COLO668 (cell line): ENCODE measurements at regions not wholly inside any gene's neighbourhood (a gene's known extent, or its start where the extent isn't known, plus 50 kb on each side); places are given as distances from the start of the nearest gene placed in this dataset.

ENCODE experiments used
- DNase-seq: peaks from one replicate; lab custom pipeline; 2025; ENCODE audit not compliant: unreplicated experiment; lab: John Stamatoyannopoulos, UW

GRCh38 chr3:190252080-190252479 lies 70.2 kb downstream of the CLDN1 start:
- DNase-seq: no peak

- no peak for DNase-seq
Observed at GRCh38 chr3:190249414-190249813, 72.8 kb downstream of the CLDN1 start.

GRCh38 chr3:190242147-190242546 lies 80.1 kb downstream of the CLDN1 start:
- no peak for DNase-seq

DNA sequence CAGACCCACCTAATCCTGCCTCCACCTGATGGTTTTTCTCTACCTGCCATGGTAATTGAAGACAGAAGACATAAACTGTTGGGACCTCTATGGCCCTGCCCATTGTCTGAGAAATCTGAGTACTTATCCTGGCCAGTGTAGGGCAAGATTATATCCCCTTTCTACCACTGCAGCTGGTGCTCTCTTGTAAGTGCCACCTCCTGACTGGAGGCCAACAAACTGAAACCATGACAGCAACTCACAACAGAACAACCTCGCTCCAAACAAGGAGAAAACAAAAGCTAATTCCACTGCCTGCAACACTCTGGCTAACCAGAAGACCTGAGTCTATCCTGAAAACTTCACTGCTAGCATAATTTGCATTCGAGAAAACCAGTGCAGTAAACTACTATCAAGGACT lies 82.9 kb downstream of the CLDN1 start:
- DNase-seq: peak; percentile 6

- peak; percentile 34 for DNase-seq
Observed at GRCh38 chr3:190238871-190239270, 83.4 kb downstream of the CLDN1 start.

DNA sequence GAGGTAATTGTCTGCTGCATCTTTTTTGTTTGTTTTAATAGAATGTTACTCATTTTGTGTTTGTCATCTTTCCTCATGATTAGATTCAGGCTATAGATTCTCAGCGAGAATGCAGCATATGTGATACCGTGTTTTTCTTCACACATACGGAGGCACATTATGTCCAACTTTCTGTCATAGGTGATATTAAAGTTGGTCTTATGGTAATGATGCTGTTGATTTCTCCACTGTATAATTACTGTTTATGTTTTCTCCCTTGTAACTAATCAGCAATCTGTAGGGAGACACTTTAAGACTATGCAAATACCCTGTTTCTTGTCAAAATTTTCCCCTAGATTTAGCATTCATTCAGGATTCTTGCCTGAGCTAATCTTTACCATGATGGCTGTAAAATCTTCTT lies 87.6 kb downstream of the CLDN1 start:
- DNase-seq: no peak

GRCh38 chr3:190229632-190230424 lies 92.4 kb downstream of the CLDN1 start:
- no peak for DNase-seq

GRCh38 chr3:190227064-190227463 lies 95.2 kb downstream of the CLDN1 start:
- DNase-seq: no peak

DNA sequence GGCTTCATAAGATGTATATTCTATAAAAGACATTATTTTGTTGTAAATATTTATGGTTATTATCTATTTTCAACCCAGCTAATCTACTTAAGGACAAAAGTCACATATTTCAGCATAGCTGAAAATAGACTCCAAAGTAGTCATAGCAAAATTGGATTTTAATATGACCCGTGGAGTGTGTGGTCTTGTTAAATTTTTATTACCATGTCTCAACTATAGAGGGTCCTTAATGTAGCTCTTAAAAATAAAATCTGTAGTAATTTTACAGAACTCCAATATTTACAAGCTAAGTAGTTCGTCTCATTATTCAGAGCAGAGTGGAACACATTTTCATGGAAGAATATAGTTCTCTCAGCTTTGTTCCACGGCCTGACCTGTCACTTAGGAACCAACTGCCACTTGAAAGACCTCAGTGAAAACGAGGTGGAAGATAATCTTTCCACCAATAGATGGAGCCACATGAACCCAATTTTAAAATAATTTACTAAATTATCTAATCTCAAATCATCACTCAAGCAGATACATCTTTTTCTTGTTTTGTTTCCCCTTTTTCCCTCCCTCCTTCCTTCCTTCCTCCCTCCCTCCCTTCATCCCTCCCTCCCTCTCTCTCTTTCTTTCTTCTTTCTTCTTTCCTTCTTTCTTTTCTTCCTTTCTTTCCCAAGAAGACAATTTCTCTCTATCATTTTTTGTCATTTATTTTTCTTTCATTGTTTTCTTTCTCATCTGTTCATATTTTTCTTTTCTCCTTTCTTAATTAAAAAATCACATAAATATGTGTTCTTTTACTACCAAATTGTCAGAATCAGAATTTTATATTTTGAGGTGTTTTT lies 97.2 kb downstream of the CLDN1 start:
- DNase-seq: no peak

DNA sequence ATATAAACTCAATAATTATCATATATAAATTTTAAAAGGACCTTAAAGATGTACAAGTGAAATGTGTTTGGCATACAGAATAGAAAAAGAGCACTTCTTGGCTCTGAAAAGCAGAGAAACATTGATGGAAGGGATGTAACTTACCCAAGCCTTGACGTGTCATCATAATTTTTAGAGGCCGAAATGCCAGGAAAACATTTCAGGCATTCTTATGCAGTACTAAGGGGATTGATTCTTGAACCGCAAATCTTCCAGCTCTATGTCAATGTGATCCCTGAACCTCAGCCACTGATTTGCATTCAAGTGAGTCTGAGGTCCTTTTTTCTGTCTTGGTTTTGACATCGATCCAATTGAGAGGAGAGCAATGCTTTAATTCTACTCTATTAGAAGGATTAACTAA lies 97.8 kb downstream of the CLDN1 start:
- no peak for DNase-seq

DNA sequence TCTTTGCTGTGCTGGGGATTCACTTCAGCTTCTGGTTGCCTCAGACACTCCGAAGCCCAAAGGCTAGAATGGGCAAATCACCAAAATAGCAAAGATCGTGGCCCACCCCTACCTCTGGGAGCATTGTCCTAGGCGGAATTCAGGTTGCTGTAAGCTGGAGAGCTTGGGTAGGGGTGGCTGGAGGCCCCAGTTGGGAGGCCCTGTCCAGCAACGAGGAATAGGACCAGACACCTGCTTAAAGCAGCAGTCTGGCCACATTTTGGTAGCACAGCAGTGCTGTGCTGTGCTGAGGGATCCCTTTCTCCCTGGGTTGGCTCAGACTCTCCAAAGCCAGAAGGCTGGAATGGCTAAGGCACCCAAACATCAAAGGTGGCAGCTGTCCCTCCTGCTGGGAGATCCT lies 99.3 kb downstream of the CLDN1 start:
- no peak for DNase-seq

DNA sequence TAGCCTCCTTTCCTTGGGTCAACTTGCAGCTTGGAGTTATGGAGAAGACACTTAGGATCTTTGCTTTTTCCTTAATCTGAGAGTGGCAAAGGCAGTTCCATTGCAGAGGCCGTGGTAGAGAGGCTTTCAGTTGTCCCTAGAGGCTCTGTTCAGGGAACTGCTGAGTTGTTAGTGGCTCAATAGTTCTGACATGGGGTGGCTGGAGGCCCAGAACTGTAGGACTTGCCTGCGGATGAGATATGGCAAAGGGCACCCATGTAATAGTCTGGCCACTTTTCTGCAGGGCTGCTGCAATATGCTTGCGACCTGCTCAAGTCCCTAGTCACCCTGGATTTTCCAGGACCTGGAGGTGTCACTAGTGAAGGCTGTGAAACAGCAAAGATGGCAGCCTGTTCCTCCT lies 99.9 kb downstream of the CLDN1 start:
- DNase-seq: no peak

DNA sequence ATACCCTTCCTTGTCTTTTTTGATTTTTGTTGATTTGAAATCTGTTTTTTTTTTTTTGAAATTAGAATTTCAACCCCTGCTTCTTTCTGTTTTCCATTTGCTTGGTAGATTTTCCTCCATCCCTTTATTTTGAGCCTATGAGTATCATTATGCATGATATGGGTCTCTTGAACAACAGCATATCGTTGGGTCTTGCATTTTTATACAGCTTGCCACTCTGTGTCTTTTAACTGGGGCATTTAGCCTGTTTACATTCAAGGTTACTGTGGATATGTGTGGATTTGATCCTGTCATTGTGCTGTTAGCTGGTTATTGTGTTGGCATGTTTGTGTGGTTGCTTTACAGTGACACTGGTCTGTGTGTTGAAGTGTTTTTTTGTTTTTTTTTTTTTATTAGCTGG lies 99.7 kb upstream of the P3H2 start:
- no peak for DNase-seq

GRCh38 chr3:190217081-190217480 lies 96.4 kb upstream of the P3H2 start:
- DNase-seq: no peak

DNA sequence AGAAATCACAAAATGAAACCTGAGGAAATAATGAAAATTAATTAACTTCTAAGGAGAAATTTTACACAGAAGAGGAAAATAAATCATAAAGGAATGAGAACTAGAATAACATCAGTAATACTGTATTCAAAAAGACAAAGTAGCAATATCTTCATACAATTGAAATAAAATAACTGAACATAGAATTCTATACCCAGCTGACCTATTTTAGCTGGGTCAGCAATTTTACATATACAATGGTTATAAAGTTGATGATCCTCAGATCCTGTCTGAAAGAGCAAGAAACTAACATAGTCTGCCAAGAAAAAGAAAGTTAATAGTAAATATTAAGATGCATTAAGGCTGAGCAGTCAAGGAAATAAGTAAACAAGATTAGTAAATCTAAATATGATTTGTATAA lies 93.0 kb upstream of the P3H2 start:
- DNase-seq: no peak

GRCh38 chr3:190210608-190211007 lies 89.9 kb upstream of the P3H2 start:
- no peak for DNase-seq

- no peak for DNase-seq
Observed at GRCh38 chr3:190209533-190209932, 88.8 kb upstream of the P3H2 start.

- no peak for DNase-seq
Observed at GRCh38 chr3:190208196-190208595, 87.5 kb upstream of the P3H2 start.

DNA sequence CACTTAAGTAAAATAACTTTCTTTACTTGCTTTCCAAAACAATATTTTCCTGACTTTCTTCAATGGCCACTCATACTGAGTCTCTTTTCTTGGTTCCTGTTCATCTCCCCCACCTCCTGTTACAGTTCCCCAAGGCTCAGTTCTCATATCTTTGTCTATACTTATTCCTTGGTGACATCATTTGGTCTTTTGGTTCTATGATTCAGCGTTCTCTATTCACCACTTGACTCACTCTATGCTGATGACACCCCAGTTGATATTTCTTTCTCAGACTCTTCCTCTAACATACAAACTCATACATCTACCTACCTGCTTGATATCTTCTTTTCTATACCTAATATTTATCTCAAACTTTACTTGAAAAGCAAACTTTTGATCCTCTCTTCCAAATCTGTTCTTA lies 85.0 kb upstream of the P3H2 start:
- DNase-seq: no peak

GRCh38 chr3:190204200-190204599 lies 83.5 kb upstream of the P3H2 start:
- no peak for DNase-seq

- no peak for DNase-seq
Observed at GRCh38 chr3:190197346-190197763, 76.7 kb upstream of the P3H2 start.

GRCh38 chr3:190194506-190194905 lies 73.8 kb upstream of the P3H2 start:
- no peak for DNase-seq
